Breast epithelium (tissue), 3 donors: ENCODE measurements at regions not wholly inside any gene's neighbourhood (a gene's known extent, or its start where the extent isn't known, plus 50 kb on each side); places are given as distances from the start of the nearest gene placed in this dataset.

Experiments used
- CTCF ChIP-seq, 3 donors: fragments of 450-650 bp; IDR thresholded peaks; one replicate each; pipeline ENCODE4 v1.5.1; 2016 to 2017; ENCODE audit warnings: antibody characterized with exemption in 3 of 3, mild to moderate bottlenecking in 3 of 3, moderate library complexity in 3 of 3
- POLR2A ChIP-seq: fragments of 450-650 bp; IDR thresholded peaks from one replicate; pipeline ENCODE4 v1.6.1; 2016; ENCODE audit warnings: antibody characterized with exemption, mild to moderate bottlenecking, moderate library complexity
- POLR2AphosphoS5 ChIP-seq, 3 donors: sonication (generic); formaldehyde crosslinking; IDR thresholded peaks; one replicate each; pipeline ENCODE4 v1.6.1; 2017; ENCODE audit warnings: antibody characterized with exemption in 3 of 3

GRCh38 chr4:96519291-96519690 lies 679.4 kb downstream of the PDHA2 start:
- TF ChIP-seq POLR2A (no peak), CTCF (IDR thresholded peaks at IDR 0.05) (no peak), POLR2AphosphoS5 (IDR thresholded peaks at IDR 0.05) (no peak)
